GM10248 (cell line): ENCODE measurements at regions not wholly inside any gene's neighbourhood (a gene's known extent, or its start where the extent isn't known, plus 50 kb on each side); places are given as distances from the start of the nearest gene placed in this dataset.

ENCODE experiments used
- CTCF ChIA-PET: fragments of 300-600 bp; sonication (Branson Sonifier 250); formaldehyde crosslinking; extraction: SDS; loops from one replicate; lab custom pipeline; 2021; ENCODE audit warnings: antibody characterized with exemption; lab: Yijun Ruan, JAX
- POLR2A ChIA-PET: fragments of 350-650 bp; sonication (Branson Sonifier 250); formaldehyde crosslinking; extraction: SDS; loops from one replicate; lab custom pipeline; 2020; ENCODE audit warnings: antibody characterized with exemption; lab: Yijun Ruan, JAX
- DNase-seq: peaks from one replicate; pipeline ENCODE4 v3.0.0; 2012; ENCODE audit errors: extremely low spot score
- TF ChIP-seq, protein P1 (sequence below): IDR thresholded peaks from 2 replicates; pipeline ENCODE4 v1.5.1; 2012; ENCODE audit warnings: mild to moderate bottlenecking, low read depth; ENCODE audit errors: extremely low read depth, missing control alignments, control extremely low read depth

DNA sequence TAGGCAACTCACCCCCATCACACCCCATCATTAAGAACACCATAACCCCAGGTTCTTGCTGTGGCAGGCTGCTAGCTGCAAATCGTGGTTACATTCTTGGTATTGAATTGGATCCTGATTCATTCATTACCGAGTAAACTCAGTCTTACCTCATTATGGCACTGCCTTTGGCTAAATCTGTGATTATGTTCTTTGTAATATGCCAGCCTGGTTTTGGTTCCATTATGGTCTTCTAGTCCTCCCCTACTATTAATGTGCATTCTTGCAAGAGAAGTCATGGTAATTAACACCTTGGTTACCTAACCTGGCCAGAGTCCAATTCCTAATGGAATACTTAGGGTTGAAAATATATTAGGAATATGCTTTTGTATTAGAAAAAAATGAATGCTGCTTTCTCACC, 258.9 kb upstream of the APCDD1 start:
- ChIA-PET POLR2A (no interaction called here), CTCF (interaction anchor here (1.5 kb wide), 1 partner anchor 10 kb away, joined by 4 read pairs; no protein-coding TSS in a partner anchor)
- DNase-seq: no peak
- TF ChIP-seq, protein P1, sequence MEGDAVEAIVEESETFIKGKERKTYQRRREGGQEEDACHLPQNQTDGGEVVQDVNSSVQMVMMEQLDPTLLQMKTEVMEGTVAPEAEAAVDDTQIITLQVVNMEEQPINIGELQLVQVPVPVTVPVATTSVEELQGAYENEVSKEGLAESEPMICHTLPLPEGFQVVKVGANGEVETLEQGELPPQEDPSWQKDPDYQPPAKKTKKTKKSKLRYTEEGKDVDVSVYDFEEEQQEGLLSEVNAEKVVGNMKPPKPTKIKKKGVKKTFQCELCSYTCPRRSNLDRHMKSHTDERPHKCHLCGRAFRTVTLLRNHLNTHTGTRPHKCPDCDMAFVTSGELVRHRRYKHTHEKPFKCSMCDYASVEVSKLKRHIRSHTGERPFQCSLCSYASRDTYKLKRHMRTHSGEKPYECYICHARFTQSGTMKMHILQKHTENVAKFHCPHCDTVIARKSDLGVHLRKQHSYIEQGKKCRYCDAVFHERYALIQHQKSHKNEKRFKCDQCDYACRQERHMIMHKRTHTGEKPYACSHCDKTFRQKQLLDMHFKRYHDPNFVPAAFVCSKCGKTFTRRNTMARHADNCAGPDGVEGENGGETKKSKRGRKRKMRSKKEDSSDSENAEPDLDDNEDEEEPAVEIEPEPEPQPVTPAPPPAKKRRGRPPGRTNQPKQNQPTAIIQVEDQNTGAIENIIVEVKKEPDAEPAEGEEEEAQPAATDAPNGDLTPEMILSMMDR: no peak

GRCh38 chr18:10197097-10197496, 257.3 kb upstream of the APCDD1 start:
- ChIA-PET POLR2A (no interaction called here), CTCF (no interaction called here)
- TF ChIP-seq, protein P1: no peak
- no peak for DNase-seq

DNA sequence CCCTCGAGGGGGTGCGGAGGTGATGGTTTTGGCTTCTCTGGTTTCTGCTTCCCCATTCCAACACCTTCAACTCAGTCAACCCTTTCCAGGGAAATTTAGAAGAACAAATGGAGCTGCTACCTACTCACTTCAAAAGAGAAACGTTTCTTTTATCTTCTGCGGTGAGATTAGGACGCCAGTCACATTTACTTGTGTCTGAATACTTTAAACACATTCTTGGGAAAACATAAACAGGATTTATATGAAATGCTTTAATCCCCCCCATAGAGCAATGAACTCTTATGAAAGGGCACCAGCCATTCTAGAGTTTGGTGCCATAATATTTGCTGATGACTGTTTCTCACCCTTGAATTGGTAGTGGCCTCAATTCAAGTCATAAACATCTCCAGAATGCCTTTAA, 253.2 kb upstream of the APCDD1 start:
- no peak for DNase-seq
- POLR2A ChIA-PET: no interaction called here
- CTCF ChIA-PET: interaction anchor here (1.1 to 1.4 kb wide), 2 partner anchors 13 to 14 kb away, joined by 3 read pairs; no protein-coding TSS in a partner anchor

DNA sequence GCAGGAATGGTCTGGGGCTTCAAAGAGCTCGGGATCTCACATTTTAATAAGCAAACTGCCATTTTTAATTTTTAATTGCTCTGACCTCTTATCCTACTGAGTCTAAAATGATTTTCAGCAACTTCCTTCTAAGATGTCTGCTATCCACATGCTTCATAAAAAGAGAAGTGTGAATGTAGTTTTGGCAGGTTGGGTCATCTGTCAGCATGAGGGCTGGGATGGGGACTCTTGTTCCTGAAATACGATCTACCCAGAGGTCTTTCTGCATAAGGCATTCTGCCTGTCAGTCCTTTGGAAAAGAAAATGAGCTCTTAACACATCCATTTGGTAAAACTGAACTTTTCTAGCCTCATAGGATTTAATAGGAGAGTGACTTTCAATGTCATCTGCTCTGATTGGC, 252.8 kb upstream of the APCDD1 start:
- POLR2A ChIA-PET: no interaction called here
- DNase-seq: no peak
- CTCF ChIA-PET: interaction anchor here (1.4 kb wide), 1 partner anchor 12 kb away, joined by 3 read pairs; no protein-coding TSS in a partner anchor
- TF ChIP-seq, protein P1: no peak

More for the DNA sequence above, 253.2 kb upstream of the APCDD1 start:
- TF ChIP-seq, protein P1: no peak

DNA sequence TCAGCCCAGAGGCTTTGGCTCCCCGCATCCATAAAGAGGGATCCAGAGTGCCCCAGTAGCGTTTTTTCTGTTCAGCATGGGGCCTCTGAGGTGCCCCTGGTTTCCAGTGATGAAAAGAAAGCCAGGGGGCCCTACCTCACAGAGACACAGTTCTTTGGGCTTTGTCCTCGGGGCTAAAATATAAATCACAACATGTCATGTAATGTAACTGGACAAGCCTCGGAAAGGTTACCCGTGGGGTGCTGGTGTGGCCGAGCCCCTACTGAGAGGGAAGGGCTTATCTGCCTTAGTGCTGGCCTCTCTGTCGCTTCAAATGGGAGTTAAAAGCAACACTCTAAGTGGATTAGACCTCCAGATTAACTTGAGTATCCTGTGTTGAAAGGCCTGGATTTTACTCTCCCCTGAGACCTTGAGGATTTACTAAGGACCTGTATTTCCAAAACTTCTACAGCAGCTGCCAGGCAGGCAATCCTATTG, 251.6 kb upstream of the APCDD1 start:
- no peak for DNase-seq
- ChIA-PET POLR2A (no interaction called here), CTCF (no interaction called here)
- TF ChIP-seq, protein P1: no peak

- CTCF ChIA-PET: no interaction called here
- TF ChIP-seq, protein P1: no peak
- POLR2A ChIA-PET: no interaction called here
- DNase-seq: no peak
Observed at GRCh38 chr18:10205151-10205550, 249.3 kb upstream of the APCDD1 start.
